IPS-NIHi7 (cell line): ENCODE measurements at regions not wholly inside any gene's neighbourhood (a gene's known extent, or its start where the extent isn't known, plus 50 kb on each side); places are given as distances from the start of the nearest gene placed in this dataset.

ENCODE experiments used
- DNase-seq: peaks from one replicate; pipeline ENCODE4 v3.0.0; 2012; ENCODE audit warnings: mixed read lengths; ENCODE audit errors: extremely low spot score

DNA sequence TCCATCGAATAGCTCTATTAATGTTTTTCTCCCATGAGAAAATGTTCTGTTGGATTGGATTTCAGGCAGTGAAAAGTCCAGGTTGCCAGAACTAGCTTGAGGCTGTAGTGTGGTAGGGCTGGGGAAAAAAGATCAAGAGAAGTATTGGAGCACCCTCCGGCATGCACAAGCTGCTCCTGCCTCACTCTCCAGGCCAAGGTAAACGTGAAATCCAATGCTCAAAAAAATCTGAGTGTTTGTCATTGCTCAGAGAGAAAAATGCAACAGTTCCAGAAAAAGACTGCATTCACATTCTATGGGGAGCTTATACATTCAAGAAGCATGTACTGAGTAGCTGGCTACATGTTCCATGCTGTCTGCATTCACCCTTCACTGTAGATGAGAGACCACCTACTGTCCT is 680.9 kb upstream of the TBX3 start:
- DNase-seq: no peak

- no peak for DNase-seq
Measured at GRCh38 chr12:115362339-115362976, 678.5 kb upstream of the TBX3 start.

GRCh38 chr12:115357681-115358080 is 673.7 kb upstream of the TBX3 start:
- DNase-seq: no peak

DNA sequence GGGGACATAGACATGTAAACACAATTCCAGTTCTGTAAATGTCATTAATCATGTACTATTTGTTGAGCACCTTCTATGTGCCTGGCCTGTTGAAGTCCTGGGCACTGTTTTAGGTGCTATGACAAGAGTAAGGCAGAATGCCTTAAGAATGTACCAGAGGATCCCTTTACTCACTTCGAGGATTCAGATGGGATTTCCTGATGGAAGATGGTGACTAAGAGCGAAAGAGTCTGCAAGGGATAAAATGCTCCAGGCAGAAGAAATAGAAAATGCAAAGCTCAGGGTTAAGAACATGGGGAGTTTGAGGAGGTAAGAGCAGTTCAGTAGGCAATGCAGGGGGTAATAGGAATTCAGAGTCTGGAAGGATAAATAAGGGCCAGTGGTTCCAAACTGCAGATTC is 671.3 kb upstream of the TBX3 start:
- DNase-seq: no peak

- no peak for DNase-seq
Measured at GRCh38 chr12:115354007-115354890, 670.3 kb upstream of the TBX3 start.

DNA sequence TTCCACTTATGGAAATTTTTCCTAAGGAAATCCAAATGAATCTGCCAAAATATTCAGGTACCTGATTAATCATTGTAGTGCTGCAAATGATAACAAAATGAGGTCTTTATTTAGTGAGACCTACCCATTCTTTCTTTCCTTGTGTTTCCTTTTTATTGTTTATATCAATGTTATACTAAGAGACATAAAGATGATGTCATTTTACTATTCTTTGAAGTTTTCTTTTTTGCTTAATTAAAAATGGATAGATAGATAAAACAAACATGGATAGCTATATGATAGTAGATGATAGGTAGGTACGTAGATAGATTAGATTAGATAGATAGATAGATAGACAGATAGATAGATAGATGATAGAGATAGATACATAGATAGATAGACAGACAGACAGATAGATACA is 669.5 kb upstream of the TBX3 start:
- DNase-seq: no peak

GRCh38 chr12:115351514-115352077 is 667.6 kb upstream of the TBX3 start:
- no peak for DNase-seq

- no peak for DNase-seq
Measured at GRCh38 chr12:115349711-115350110, 665.7 kb upstream of the TBX3 start.

DNA sequence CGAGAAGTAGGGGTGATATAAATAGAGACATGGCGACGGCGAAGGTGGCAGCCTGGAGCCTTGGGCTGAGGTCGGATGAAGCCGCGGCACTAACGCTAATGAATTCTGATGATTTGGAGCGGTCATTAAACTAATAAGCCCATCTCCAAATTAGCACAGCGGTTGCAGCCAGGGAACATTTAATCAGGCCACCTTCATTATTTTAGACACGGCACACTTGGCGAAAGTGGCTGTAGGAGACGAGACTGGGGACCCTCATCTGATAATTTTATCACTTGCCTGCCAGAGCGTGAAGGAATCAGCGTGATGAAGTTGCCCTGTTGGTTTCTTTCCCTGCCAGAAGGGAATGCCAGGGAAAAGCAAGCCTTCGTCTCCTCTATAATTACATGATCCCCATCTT is 664.3 kb upstream of the TBX3 start:
- no peak for DNase-seq

GRCh38 chr12:115343601-115344000 is 659.6 kb upstream of the TBX3 start:
- no peak for DNase-seq

GRCh38 chr12:115343008-115343407 is 659.0 kb upstream of the TBX3 start:
- DNase-seq: no peak

DNA sequence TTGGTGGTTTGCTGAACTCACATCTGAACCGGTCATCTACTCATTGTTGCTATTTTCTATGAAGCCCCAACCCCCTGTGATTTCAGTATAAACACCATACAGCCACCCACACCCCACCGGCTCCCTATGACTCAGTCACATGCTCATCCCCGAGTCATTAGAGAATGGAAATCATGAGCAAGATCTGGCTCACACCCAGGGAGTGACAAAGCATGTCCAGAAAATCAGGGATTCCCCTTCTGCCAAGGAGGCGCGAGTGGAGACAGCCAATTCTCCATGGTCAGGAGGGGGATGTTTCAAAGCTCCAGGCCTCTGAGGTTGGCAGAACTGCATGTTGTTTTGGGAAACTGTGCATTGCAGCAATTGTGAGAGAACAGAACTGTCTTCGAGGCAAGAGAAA is 657.5 kb upstream of the TBX3 start:
- no peak for DNase-seq

DNA sequence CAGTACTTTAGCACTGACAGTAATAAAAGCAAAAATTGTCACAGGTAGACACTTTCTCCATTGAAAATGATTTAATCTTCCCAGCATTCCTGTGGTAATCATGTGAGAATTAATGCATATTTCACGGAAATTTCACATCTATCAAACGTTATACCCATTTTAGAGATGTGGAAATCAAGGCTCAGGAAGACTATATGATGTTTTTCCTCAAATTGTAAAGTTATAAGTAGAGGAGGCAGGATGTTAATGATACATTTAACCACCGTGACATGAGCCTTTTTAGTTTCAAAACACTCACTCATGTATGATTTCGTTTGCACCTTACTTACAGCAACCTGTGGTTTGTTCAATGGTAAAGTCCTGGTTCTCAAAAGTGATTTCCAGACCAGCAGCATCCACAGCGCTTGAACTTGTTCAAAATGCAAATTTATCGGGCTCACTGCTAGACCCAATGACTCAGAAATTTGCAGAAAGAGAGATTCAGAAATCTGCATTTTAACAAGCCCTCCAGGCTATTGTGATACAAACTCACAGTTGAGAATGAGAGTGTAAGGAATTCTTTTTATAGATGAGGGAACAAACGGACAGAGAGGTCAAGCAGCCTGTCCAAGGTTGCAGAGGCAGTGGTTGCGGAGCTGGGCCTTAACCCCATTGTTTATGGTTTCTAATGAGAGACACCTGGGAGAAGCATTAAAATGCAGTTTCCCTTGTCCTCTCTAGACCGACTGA is 654.8 kb upstream of the TBX3 start:
- no peak for DNase-seq

- no peak for DNase-seq
Measured at GRCh38 chr12:115337693-115338543, 653.9 kb upstream of the TBX3 start.

DNA sequence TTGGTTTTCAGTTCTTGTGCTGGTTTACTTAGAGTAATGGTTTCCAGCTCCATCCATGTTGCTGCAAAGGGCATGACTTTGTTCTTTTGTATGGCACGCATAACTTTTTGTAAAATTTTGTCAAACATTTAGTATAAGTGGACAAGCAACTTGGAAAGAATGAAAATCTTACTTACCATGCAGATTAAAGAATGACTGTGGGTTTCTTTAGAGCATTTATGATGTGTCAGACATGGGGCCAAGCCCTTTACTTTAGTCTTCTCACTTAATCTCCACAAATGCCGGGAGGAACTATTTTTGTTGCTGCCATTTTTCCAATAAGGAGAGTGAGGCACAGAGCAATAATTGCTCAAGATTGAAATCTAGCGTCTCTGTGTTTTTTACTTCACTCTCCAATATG is 652.5 kb upstream of the TBX3 start:
- no peak for DNase-seq

GRCh38 chr12:115335594-115335993 is 651.6 kb upstream of the TBX3 start:
- DNase-seq: no peak

- no peak for DNase-seq
Measured at GRCh38 chr12:115335048-115335447, 651.1 kb upstream of the TBX3 start.

GRCh38 chr12:115332945-115333344 is 649.0 kb upstream of the TBX3 start:
- DNase-seq: no peak

GRCh38 chr12:115325858-115326257 is 641.9 kb upstream of the TBX3 start:
- no peak for DNase-seq

- DNase-seq: no peak
Measured at GRCh38 chr12:115324949-115325593, 641.1 kb upstream of the TBX3 start.
